Endothelial cell of umbilical vein (primary cell): ENCODE measurements at regions not wholly inside any gene's neighbourhood (a gene's known extent, or its start where the extent isn't known, plus 50 kb on each side); places are given as distances from the start of the nearest gene placed in this dataset.

ENCODE experiments used
- BruUV-seq: library from RNA; stranded (reverse); fragments of 400-500 nt; replicated peaks from 2 replicates; lab custom pipeline; 2021; lab: Mats Ljungman, UMichigan
- CTCF ChIA-PET: fragments of 300-600, 350-600 bp; sonication (Branson Sonifier 250); formaldehyde crosslinking; loops from one replicate; lab custom pipeline; 2021; ENCODE audit warnings: antibody characterized with exemption, inconsistent platforms; lab: Charles Lee
- POLR2A ChIA-PET: fragments of 300-600, 350-600 bp; sonication (Branson Sonifier 250); formaldehyde crosslinking; loops from one replicate; lab custom pipeline; 2021; ENCODE audit warnings: antibody characterized with exemption, inconsistent platforms; lab: Charles Lee
- DNase-seq: peaks from one replicate; pipeline ENCODE4 v3.0.0-alpha.2; 2011; ENCODE audit warnings: low read depth, low spot score
- FAIRE-seq: peaks from 2 replicates; lab custom pipeline; 2011; peaks lifted over from hg19 to GRCh38; lab: Jason Lieb, UNC
- H2AFZ ChIP-seq: 2 replicates; pipeline ENCODE4 v1.6.0; 2012; ENCODE audit warnings: low read depth, low read length, control low read depth, inconsistent platforms
- H3K27ac ChIP-seq: 2 replicates; pipeline ENCODE4 v1.5.1; 2011; ENCODE audit warnings: low read depth, mild to moderate bottlenecking, control low read depth, low read length, moderate library complexity; ENCODE audit not compliant: insufficient read depth
- H3K27me3 ChIP-seq, 2 experiments: 2 replicates each; pipeline versions ENCODE4 v1.6.0 to v1.6.1; 2011; ENCODE audit warnings: low read length in 2 of 2, mixed read lengths in 1 of 2; ENCODE audit not compliant: control insufficient read depth in 2 of 2, insufficient read depth in 2 of 2
- H3K36me3 ChIP-seq, 2 experiments: 2 replicates in 1 of 2; 3 replicates in 1 of 2; pipeline ENCODE4 v1.5.1; 2011; ENCODE audit warnings: low read length in 2 of 2, mild to moderate bottlenecking in 1 of 2, moderate library complexity in 1 of 2; ENCODE audit not compliant: control insufficient read depth in 2 of 2, insufficient read depth in 2 of 2; ENCODE audit errors: extremely low read depth in 1 of 2
- H3K4me1 ChIP-seq: 3 replicates; pipeline ENCODE4 v1.5.1; 2011; ENCODE audit warnings: mild to moderate bottlenecking, low read length; ENCODE audit not compliant: control insufficient read depth, insufficient read depth; ENCODE audit errors: extremely low read depth
- H3K4me2 ChIP-seq: 2 replicates; pipeline ENCODE4 v1.6.1; 2011; ENCODE audit warnings: low read length, control low read depth, mixed read lengths; ENCODE audit not compliant: insufficient read depth
- H3K4me3 ChIP-seq, 3 experiments: fragments of 200-600 bp in 1 of 3; sonication (generic), shearing (Covaris generic) in 1 of 3; replicated peaks in 1 of 3; 2 replicates each; pipeline ENCODE4 v1.5.1; 2011 to 2016; ENCODE audit warnings: control low read depth in 3 of 3, low read length in 3 of 3, mild to moderate bottlenecking in 2 of 3, inconsistent platforms in 1 of 3, low read depth in 1 of 3, moderate library complexity in 1 of 3; ENCODE audit not compliant: insufficient read depth in 1 of 3
- H3K79me2 ChIP-seq: 2 replicates; pipeline ENCODE4 v1.6.0; 2012; ENCODE audit warnings: low read length, inconsistent platforms; ENCODE audit not compliant: control insufficient read depth, insufficient read depth
- H3K9ac ChIP-seq: replicated peaks from 2 replicates; pipeline ENCODE3; 2011; ENCODE audit warnings: low read length, control low read depth; ENCODE audit not compliant: insufficient read depth; ENCODE audit errors: extremely low read depth
- H3K9me1 ChIP-seq: replicated peaks from 3 replicates; pipeline ENCODE4 v1.6.0; 2011; ENCODE audit warnings: mild to moderate bottlenecking, low read length; ENCODE audit not compliant: control insufficient read depth, insufficient read depth; ENCODE audit errors: extremely low read depth
- H3K9me3 ChIP-seq: replicated peaks from 2 replicates; pipeline ENCODE4 v1.5.1; 2012; ENCODE audit warnings: low read length, inconsistent platforms; ENCODE audit not compliant: control insufficient read depth, insufficient read depth
- H4K20me1 ChIP-seq: replicated peaks from 2 replicates; pipeline ENCODE3; 2011; ENCODE audit warnings: mild to moderate bottlenecking, low read length; ENCODE audit not compliant: control insufficient read depth, insufficient read depth; ENCODE audit errors: extremely low read depth
- CTCF ChIP-seq, 2 donors: IDR thresholded peaks; 1 replicate in 1 of 2; 2 replicates in 1 of 2; pipeline ENCODE4 v1.5.1; 2011; ENCODE audit warnings: low read length in 2 of 2, mild to moderate bottlenecking in 2 of 2, moderate library complexity in 2 of 2, control low read depth in 1 of 2, inconsistent platforms in 1 of 2, low read depth in 1 of 2; ENCODE audit not compliant: insufficient read depth in 1 of 2; ENCODE audit errors: extremely low read depth in 1 of 2
- EZH2 ChIP-seq: IDR thresholded peaks from 2 replicates; pipeline ENCODE4 v1.6.1; 2012; ENCODE audit warnings: borderline replicate concordance, low read depth, mild to moderate bottlenecking, moderate library complexity, low read length, inconsistent platforms; ENCODE audit not compliant: severe bottlenecking
- FOS ChIP-seq: IDR thresholded peaks from 2 replicates; pipeline ENCODE4 v1.6.1; 2011; ENCODE audit warnings: mild to moderate bottlenecking, low read length, moderate library complexity, borderline replicate concordance; ENCODE audit not compliant: insufficient read depth
- GATA2 ChIP-seq: IDR thresholded peaks from 2 replicates; pipeline ENCODE4 v1.7.0; 2011; ENCODE audit warnings: low read depth, mild to moderate bottlenecking, moderate library complexity, mixed read lengths, low read length; ENCODE audit not compliant: insufficient read length, insufficient read depth
- JUN ChIP-seq: IDR thresholded peaks from 2 replicates; pipeline ENCODE4 v1.6.1; 2011; ENCODE audit warnings: borderline replicate concordance, low read depth; ENCODE audit not compliant: insufficient read length, insufficient read depth
- MAX ChIP-seq: IDR thresholded peaks from 2 replicates; pipeline ENCODE4 v1.6.1; 2011; ENCODE audit not compliant: insufficient read depth, insufficient read length
- MYC ChIP-seq: IDR thresholded peaks from one replicate; pipeline ENCODE4 v1.6.1; 2011; ENCODE audit warnings: mild to moderate bottlenecking, low read depth, low read length
- POLR2A ChIP-seq: IDR thresholded peaks from 2 replicates; pipeline ENCODE4 v1.6.1; 2012; ENCODE audit warnings: low read depth, mild to moderate bottlenecking, control low read depth, low read length
- POLR2AphosphoS5 ChIP-seq: IDR thresholded peaks from 2 replicates; pipeline ENCODE4 v1.6.1; 2012; ENCODE audit warnings: low read depth, mild to moderate bottlenecking, control low read depth, low read length, moderate library complexity; ENCODE audit not compliant: insufficient read depth
- dilution Hi-C: fragments of 300-500 bp; cut with MboI; formaldehyde crosslinking; loops from one replicate; pipeline ENCODE4 v1.15.0; 2019; ENCODE audit warnings: low sequenced_read_pairs; ENCODE audit not compliant: extremely low pct_ligation_motif_present
- intact Hi-C: fragments of 100-400 bp; cut with micrococcal nuclease; formaldehyde crosslinking; loops from one replicate; pipeline ENCODE4 v1.10.0; 2022

- H3K36me3 ChIP-seq: no peaks in the 10 kb centered on the region
- intact Hi-C loops: no loop called here
- no peaks in the 10 kb centered on the region for H3K4me1 ChIP-seq
- ChIA-PET CTCF (interaction anchor here (1.2 kb wide), 1 partner anchor 224 kb away, joined by 3 read pairs; no protein-coding TSS in a partner anchor), POLR2A (no interaction called here)
- dilution Hi-C loops: no loop called here
- H3K79me2 ChIP-seq: no peaks in the 10 kb centered on the region
- DNase-seq (no peak), FAIRE-seq (no peak)
- no peak overlapping the region for H3K9ac ChIP-seq
- H3K4me2 ChIP-seq: no peak overlapping the region
- H3K9me3 ChIP-seq: no peaks in the 10 kb centered on the region
- BruUV-seq: no TSS peak
- H3K27ac ChIP-seq: no peak overlapping the region
- peaks cover 3 to 7% of the 10 kb centered on the region in 2 experiments for H3K27me3 ChIP-seq
- no peak overlapping the region for H3K4me3 ChIP-seq
- no peak overlapping the region for H2AFZ ChIP-seq
- TF ChIP-seq MAX: no peak
- no peak for TF ChIP-seq POLR2A
- TF ChIP-seq CTCF (IDR thresholded peaks at IDR 0.05; ENCODE audit: extremely low read depth in 1 of 2, insufficient read depth in 1 of 2, low read depth in 1 of 2, low read length in 2 of 2): no peak
- TF ChIP-seq GATA2: no peak
- no peak for TF ChIP-seq POLR2AphosphoS5
- TF ChIP-seq MYC: no peak
- TF ChIP-seq EZH2: no peak
- TF ChIP-seq JUN: no peak
- no peak for TF ChIP-seq FOS
- H4K20me1 ChIP-seq: no peaks in the 10 kb centered on the region
- no peaks in the 10 kb centered on the region for H3K9me1 ChIP-seq
Observed at GRCh38 chr11:31865606-31866300, 54.6 kb upstream of the PAX6 start.
